NCI-H2196 treated with DMSO at 0.1 percent for 48 hours (cell line): ENCODE measurements at regions not wholly inside any gene's neighbourhood (a gene's known extent, or its start where the extent isn't known, plus 50 kb on each side); places are given as distances from the start of the nearest gene placed in this dataset.

ENCODE experiments used
- DNase-seq: peaks from one replicate; lab custom pipeline; 2025; ENCODE audit not compliant: unreplicated experiment; lab: John Stamatoyannopoulos, UW

DNA sequence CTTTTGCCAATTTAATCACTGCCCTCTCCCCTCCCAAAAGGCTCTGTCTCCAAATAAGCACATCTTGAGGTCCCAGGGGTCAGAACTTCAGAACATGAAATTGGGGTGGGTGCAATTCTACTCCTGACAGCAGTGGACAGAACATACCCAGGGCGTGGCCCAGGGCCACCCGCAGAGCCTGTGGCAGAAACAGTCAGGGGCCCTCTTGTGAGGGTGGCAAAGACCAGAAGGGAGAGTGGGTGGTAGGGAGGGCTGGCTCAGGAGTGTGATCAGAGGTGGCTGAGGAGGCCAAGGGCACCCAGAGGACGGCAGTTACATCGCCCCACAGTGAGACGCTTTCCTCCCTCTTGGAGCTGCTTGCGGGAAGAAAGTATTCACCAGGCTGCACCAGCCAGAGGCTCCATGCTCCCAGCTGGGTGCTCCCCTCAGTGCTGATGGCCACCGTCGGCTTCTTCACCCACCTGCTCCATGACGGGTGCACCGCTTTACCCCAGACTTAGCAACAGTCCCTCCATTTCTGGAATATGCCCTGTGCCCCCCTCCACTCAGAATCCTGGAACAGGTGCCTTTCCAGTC, 1388.0 kb downstream of the BRD1 start:
- no peak for DNase-seq

DNA sequence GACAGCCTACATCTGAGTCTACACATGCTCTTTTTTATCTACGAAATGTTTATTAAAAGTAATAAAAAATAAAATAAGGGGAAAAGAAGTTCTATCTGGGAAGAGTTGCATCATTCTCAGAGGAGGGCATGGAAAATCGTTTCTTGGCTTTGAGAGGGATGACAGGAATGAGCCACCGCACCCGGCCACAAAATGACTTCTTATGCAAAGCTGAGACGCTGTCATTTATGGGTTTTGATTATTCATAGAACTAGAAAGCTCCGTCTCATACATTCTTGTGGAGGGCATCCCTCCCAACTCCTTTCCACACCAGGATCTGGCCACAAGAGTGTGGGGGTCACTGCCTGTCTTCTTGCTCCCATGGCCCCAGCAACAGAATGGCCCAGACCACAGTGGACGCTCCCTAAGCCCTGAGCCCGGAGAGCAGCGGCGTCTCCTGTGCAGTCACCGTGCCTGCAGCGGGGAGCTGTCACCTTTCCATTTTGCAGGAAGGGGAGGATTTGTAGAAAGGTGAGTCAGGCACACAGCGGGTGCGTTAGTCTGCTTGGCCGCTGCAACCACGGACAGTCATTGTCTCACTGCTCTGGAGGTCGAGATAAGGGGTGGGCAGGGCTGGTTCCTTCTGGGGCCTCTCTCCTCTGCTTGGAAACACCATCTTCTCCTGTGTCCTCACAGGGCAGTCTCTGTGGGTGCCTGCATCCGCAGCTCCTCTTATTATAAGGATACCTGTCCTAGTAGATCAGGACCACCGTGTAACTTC, 1388.7 kb downstream of the BRD1 start:
- DNase-seq = no peak

DNA sequence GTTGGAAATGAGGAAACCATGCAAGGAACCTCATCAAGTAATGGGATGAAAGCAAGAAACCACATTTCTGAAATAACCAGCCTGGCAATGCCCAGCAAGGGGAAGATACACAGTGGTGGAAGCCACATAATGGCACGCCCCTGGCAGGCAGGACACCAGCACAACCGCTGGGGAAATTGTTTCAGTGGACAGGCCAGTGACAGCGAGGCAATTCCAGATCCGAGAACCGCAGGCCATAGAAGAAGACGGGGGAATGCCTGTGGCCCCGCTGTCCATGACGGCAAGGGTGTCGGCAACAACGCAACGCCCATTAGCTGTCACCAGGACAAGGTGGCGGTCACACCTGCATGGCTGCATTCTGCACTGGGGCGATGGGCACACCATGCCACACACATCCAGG, 1389.6 kb downstream of the BRD1 start:
- DNase-seq = no peak

DNA sequence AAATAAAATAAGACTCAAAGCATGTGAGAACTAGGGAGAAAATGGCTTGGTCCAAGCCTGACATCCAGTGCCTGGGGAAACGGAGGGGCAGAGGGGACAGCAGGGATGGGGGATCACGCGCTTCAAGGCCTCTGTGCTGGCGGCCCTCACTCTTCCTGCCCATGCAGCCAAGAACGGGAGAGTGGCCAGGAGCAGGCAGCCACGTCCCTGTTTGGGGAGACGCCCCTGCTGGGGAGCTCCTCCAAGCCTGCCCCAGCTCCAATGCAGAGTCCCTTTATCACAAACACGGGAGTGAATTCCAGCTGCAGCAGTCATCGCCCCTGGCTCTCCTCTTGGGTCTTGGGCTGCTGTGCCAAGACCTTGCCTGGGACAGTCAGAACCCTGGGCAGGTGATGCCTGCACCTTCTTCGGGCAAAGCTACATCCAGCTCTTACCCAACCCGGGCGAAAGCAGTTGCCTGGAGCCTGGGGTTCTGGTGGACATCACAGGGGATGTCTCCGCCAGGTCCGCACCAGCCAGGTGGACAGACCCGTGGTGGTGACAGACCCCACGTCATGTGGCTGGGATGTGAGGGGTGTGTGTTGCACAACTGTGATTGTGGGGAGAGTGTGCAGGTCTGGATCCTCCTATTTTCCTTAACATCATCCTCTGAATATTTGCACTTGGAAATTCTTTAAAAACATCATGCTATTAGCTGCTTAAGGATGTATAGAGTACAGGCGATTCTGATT, 1391.3 kb downstream of the BRD1 start:
- no peak for DNase-seq

DNA sequence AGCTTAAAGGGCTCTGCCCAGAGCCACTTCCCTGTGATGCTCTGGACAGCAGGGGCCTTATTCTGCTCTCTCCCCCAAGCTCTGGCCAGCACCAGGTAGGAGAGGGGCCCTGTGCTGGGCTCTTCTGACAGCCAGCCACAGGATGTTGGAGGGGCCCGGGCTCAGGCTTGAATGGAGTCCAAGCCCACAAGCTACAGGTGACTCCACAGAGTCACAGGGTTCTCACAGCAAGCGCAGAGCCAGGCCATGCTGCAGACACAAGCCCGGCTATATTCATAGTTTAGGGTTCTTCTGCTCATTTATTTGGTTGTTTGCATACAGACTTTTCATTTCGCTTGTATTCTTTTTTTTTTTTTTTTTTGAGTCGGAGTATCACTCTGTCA, 1392.8 kb downstream of the BRD1 start:
- no peak for DNase-seq

DNA sequence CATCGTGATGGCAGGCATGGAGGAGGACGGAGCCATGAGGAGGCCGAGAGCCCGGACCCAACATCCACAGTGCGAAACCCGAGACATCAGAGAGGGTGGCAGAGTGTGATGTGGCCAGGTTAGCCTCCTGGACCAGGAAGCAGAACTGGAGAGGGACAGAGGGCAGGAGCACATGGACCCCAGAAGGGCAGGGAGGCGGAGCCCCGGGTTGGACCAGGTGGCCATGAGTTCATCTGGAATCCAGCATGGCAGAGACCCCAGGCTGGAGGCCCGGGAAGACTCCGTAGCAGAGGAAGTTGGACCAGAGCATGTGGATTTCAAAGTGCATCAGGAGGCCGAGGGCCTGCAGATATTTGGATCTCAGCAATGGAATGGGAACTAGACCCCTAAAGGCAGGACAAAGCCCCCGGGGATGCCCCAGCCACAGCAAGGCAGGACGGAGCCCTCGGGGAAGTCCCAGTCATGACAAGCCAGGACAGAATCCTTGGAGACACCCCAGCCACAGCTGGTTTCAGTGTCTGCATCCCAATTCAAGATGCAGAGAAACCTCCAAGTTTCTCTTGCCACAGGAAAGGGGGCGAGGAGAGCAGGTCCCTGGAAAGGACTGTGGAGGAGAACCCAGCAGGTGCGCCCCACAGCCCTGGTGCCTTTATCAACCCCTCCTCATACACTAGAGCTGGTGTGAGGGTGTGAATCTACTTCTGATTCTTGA, 1393.4 kb downstream of the BRD1 start:
- no peak for DNase-seq

DNA sequence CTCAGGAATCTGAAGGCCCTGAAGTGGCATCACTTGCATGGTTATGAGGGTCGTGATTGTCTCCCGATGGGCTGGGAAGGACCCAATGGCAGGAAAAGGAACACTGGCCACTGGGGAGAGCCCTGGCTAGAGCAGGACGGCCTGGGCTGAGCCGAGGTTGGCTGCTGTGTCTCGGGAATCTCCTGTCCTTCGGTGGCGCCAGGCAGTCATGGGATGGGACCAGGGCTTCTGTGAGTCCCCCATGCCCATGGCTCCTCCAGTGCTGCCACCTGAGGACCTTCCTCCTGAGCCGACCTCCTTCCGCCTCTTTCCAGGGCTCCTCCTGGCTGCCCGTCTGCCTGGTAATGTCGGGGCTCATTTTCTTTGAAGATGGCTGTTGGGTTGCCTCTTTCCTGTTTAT, 1394.0 kb downstream of the BRD1 start:
- DNase-seq = no peak

DNA sequence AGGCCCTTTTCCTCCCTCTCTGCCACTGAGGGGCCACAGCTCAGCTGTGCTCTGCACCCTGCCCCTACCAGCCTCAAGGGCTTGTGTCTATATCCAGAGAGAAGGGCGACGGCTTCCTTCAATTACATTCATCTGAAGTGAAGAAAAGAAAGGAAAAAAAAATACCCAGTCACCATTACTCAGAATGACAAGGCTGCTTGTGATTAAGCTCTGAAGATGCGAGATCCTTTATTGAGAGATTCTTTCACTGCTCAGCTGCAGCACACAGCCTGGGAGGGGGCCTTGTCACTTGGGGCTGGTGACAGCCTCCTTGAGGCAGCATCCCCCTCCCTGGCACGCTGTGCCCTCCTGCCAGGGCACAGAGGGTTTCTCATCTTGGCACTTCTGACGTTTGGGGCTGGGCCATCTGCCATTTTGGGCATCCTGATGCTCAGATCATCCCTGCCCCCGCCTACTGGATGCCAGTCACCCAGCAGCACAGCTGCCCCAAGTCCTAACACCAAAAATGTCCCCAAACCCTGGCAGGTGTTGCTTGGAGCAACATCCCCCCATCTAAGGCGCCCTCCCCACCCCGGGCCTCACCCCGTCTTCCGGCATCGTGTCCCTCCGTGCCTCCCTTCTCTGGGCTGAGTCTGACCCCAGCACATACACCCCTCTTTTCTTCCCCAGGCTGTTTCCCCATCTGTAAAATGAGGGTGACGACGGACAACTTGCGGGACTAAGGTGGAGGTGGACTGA, 1394.7 kb downstream of the BRD1 start:
- no peak for DNase-seq

DNA sequence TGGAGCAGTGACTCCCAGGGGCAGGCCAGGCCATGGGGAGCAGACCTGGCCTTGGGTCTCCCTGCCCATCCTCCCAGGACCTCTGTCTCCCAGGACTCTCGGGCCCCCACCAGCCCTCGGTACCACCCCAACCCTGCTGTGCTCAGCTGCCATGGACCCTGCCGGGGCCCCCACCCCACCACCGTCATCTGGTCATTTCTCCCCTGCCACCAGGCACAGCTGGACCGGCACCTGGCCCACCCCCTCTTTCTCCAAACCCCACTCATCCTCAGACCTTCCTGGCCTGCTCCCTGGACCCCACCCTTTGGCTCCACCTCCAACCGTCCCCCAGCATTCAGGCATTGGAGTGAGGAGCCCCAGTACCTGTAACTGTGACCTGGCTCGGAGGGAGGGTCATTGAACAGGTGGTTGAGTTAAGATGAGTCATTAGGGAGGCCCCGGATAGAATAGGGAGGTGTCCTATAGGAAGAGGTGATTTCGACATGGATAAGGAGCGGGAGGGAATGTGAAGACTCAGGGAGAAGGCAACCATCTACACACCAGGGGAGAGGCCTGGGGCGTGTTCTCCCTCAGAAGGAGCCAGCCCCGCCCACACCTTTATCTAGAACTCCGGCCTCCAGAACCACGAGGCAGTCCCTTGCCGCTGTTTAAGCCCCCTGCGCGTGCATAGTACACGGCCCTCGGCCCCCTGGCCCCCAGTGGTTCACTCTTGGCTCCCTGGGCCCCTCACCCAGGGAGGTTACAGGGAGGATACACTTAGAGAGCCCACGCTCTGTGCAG, 1395.9 kb downstream of the BRD1 start:
- DNase-seq = no peak

DNA sequence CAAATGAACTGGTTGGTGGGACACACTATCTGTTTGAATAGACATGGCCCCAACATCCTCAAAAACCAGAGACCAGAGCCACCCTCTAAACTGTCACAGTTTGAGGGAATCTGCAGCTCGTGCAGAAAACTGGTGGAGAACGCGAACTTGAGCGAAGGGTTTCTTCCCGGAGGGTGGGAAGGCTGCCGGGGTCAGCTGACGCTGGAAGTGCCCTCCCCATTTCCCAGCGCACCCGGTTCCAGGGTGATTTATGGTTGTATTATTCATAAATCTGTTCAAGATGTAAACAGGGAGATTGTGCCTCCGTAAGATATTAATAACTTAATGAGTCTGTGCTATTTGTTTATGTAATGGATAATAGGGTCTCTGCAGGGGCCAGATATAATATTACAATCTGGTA, 1396.7 kb downstream of the BRD1 start:
- no peak for DNase-seq

DNA sequence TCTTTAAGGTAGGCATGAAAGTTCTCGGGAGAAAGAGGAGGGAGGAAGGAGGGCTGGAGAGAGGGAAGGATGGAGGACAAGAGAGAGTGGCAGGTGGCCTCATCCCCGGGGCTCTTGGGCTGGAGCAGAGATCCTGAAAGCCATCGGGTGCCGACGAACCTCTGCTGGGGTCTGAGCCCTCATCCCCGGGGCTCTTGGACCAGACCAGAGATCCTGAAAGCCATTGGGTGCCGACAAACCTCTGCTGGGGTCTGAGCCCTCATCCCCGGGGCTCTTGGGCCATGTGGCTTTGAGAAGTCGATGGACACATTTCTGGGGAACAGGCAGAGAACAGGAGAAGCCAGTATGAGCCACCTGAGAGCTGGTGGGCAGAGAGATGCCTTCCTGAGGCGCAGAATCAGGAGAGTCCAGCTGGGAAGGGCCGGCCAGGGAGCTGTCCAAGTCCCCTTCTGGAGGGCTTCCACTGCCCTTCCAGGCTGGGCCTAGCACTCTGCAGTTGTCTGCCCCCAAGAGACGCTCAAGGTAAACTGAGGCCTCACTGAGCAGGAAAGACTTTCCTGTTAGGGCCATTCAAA, 1398.1 kb downstream of the BRD1 start:
- no peak for DNase-seq

DNA sequence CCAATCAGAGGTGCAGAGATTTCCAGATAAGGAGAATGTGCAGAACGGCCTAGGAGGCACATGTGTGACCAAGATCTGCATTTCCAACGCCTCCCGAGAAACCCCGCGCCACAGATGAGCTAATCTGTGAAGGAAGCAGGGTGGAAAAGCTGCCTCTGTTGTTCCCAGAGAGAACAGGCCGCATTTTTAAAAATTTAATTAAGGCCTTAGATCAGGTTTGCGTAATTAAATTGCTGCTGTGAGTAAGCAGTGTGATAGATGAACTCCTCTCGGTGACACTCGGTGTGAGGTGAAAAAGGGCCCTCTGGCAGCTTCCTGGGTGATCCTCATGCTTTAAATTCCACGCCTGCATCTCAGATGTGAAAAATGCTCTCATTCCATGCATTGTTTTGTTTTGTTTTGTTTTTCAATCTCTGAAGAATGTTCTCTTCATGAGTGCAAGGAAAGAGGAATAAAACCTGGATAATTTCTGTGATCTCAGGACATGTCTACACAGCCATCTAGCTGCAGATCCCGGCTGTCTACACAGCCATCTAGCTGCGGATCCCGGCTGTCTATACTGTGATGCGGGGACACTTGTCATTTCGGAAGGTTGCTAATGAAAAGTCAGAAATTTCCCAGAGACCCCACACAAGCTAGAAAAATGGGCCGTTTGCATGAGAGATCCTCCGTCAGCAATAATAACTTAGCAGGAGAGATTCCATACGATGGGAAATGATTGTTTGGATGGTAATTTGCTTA, 1398.9 kb downstream of the BRD1 start:
- DNase-seq = no peak

DNA sequence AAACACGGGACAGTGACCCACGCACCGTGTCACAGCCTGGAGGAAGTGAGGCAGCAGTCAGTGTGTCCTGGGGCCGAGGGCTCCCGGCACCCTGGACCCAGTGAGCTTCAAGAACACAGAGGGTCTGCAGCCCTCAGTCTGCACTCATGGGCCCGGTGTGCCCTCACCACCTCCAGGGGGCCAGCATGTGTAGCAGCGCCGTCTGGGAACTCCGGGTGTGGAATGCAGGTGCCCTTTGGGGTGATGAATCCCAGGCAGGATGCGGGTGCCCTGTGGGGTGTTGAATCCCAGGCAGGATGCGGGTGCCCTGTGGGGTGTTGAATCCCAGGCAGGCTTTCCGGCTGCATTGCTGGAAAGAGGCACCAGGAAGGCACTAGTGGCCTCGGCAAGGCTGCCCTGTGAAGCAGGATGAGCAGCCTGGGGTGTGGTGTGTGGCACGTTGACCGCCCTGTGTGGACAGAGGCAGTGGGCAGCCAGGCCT, 1399.9 kb downstream of the BRD1 start:
- no peak for DNase-seq

DNA sequence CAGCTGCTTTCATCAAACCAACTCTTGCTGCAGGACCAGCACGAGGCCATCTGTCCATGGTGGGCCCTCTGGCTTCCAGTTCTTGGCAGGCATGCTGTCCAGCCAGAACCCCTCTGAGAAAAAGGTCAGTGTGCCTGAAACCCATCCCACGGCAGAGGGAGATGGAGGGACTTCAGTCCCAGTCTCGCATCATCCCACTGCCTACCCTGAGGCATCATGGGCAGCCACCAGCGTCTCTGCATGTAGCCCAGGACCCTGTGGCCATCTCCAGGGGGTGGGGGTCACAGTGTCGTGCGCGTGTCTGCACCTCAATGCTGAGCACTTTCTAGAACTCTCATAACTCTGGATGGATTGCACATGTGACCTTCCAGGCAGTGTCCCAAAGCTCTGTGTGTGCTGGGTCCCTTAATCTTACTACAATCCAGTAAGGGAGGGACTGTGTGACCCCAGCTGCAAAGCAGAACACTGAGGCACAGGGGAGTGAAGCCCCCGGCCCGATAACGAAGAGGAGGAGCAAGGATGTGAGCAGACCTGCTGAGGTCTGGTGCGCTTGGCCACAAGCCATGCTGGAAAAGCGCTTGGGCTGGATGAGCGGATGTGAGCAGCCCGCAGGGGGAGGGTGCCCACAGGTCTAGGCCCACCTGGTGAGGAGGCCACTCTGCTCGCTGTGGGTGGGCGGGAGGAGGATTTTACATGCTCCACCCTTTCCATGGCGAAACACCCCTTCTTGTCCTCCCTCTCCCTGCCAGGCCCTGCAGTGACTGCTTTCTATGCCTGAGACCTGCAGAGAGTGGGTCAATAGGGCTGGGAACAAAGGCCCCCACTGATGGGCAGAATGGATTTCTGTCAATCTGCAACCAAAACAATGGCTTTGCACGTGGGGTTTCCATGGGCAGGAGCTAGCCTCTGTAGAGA, 1401.0 kb downstream of the BRD1 start:
- no peak for DNase-seq

DNA sequence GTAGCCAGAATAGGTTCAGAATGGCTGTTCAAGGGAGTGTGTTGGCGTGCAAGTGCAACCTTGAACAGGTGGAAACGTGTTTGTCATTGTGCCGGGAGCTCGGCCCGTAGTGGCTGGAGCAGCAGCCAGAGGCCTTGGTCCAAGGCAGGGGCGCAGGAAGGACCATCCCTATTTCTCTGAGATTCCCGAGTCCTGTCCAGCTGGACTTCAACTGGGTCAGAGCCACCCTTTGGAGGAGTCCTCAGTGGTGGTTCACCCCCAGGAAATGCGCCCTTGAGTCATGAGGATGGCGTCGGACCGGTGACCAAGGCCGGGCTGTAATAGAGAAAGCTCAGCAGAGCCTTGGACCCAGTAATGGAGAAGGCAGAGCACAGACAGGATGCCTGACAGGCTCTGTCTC, 1402.0 kb downstream of the BRD1 start:
- DNase-seq = no peak

DNA sequence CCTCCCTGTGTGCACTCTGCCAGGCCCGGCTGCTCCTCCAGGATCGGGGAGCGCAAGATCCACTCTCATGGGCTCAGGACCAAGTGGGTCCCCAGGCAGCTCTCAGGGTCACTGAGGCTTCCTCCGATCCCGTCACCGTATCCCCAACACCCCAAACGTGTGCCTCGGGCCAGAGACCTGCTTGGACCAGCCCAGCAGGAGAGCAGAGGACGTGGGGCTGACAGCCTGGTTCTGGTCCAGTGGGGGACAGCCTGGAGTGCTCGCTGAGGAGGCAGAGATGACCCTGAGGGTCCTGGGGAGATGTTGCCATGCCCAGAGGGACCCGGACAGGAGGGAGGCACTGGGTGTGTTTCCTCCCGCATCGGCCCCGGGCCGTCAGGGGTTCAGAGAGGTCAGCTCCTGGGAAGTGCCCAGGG, 1402.6 kb downstream of the BRD1 start:
- no peak for DNase-seq

DNA sequence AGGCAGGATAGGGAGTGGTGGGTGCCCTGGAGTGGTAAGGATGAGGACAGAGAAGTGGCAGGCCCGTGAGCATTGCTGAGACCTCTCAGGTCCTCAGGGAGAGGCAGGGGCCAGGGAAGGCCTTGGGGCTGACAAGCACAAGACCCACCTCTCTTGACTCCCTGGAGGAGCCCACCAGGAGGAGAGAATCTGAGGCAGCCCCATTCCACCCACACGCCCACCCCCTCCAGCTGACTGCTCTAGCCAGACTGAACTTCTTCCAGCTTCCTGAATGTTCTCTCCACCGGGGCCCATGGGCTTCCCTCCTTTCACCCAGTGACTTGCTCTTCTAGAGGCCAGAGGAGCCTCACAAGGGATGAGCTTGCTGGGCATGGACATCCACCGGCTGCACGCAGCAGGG, 1403.0 kb downstream of the BRD1 start:
- no peak for DNase-seq

DNA sequence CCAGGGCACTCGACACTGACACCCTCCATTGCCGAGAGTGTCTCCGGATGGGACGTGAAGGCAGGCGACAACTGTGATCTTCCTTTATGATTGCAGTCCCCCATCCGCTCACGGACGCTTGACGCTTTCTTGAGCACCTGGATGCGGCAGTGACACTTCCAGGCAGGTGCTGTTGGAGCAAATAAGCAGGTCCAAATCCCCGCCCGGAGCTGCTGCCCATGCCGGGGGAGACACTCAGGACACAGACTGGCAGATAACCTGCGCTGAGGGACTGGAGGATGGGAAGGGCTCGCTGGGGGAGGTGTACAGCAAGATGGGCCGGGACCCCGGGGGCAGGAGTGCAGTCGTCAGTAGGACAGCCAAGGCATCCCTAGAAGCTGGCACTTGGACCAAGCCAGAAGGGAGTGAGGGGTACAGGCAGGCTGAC, 1403.5 kb downstream of the BRD1 start:
- no peak for DNase-seq
